OCI-LY1 (cell line): ENCODE measurements at regions not wholly inside any gene's neighbourhood (a gene's known extent, or its start where the extent isn't known, plus 50 kb on each side); places are given as distances from the start of the nearest gene placed in this dataset.

Experiments used
- H2AFZ ChIP-seq: fragments of 200-600 bp; sonication (generic), shearing (Covaris generic); 2 replicates; pipeline ENCODE4 v1.6.0; 2014; ENCODE audit warnings: antibody characterized with exemption, mild to moderate bottlenecking, low read length
- H3F3A ChIP-seq: fragments of 200-600 bp; sonication (generic), shearing (Covaris generic); 2 replicates; pipeline ENCODE4 v1.6.0; 2014; ENCODE audit warnings: mild to moderate bottlenecking, antibody characterized with exemption, low read length, moderate library complexity; ENCODE audit not compliant: insufficient read depth
- H3K27ac ChIP-seq: fragments of 200-600 bp; sonication (generic); 2 replicates; pipeline ENCODE4 v1.5.1; 2014; ENCODE audit warnings: low read length, mixed run types, mild to moderate bottlenecking, low read depth; ENCODE audit not compliant: poor library complexity, severe bottlenecking
- H3K27me3 ChIP-seq: fragments of 200-600 bp; sonication (generic); 2 replicates; pipeline ENCODE4 v1.6.0; 2014; ENCODE audit warnings: antibody characterized with exemption, mild to moderate bottlenecking, low read length, moderate library complexity; ENCODE audit not compliant: insufficient read depth
- H3K36me3 ChIP-seq: fragments of 200-600 bp; sonication (generic); 2 replicates; pipeline ENCODE4 v1.6.1; 2014; ENCODE audit warnings: mild to moderate bottlenecking, antibody characterized with exemption, low read length, moderate library complexity, mixed read lengths; ENCODE audit not compliant: insufficient read depth
- H3K4me1 ChIP-seq: fragments of 200-600 bp; sonication (generic); 2 replicates; pipeline ENCODE4 v1.5.1; 2014; ENCODE audit warnings: mild to moderate bottlenecking, low read length, moderate library complexity; ENCODE audit not compliant: insufficient read depth, severe bottlenecking
- H3K4me2 ChIP-seq: fragments of 200-600 bp; sonication (generic), shearing (Covaris generic); 2 replicates; pipeline ENCODE4 v1.6.1; 2014; ENCODE audit warnings: low read length
- H3K4me3 ChIP-seq: fragments of 200-600 bp; sonication (generic); 2 replicates; pipeline ENCODE4 v1.5.1; 2014; ENCODE audit warnings: low read length, low read depth, mild to moderate bottlenecking, mixed read lengths; ENCODE audit not compliant: poor library complexity, severe bottlenecking
- H3K79me2 ChIP-seq: fragments of 200-600 bp; shearing (Covaris generic); 2 replicates; pipeline ENCODE4 v1.6.1; 2016; ENCODE audit warnings: mixed run types, low read length, mixed read lengths; ENCODE audit not compliant: insufficient read depth
- H3K9ac ChIP-seq: fragments of 200-600 bp; sonication (generic), shearing (Covaris generic); 2 replicates; pipeline ENCODE4 v1.6.1; 2014; ENCODE audit warnings: mild to moderate bottlenecking, low read length, mixed read lengths
- H3K9me2 ChIP-seq: fragments of 200-600 bp; sonication (generic), shearing (Covaris generic); 2 replicates; pipeline ENCODE4 v1.6.1; 2014; ENCODE audit warnings: low read depth, mild to moderate bottlenecking, low read length, mixed read lengths
- H3K9me3 ChIP-seq: fragments of 200-600 bp; shearing (Covaris generic); 2 replicates; pipeline ENCODE4 v1.6.1; 2014; ENCODE audit warnings: low read length, mixed read lengths
- H4K20me1 ChIP-seq: fragments of 200-600 bp; sonication (generic), shearing (Covaris generic); 2 replicates; pipeline ENCODE4 v1.6.0; 2016; ENCODE audit warnings: mild to moderate bottlenecking, low read length; ENCODE audit not compliant: insufficient read depth
- EZH2 ChIP-seq: fragments of 200-600 bp; sonication (generic), shearing (Covaris generic); IDR thresholded peaks from 2 replicates; pipeline ENCODE4 v1.8.0; 2017; ENCODE audit warnings: borderline replicate concordance, mixed run types, mild to moderate bottlenecking, antibody characterized with exemption, low read length, moderate library complexity, mixed read lengths
- TF ChIP-seq, protein P1 (sequence below): fragments of 200-600 bp; sonication (generic), shearing (Covaris generic); IDR thresholded peaks from 2 replicates; pipeline ENCODE4 v1.5.1; 2017; ENCODE audit warnings: mild to moderate bottlenecking, antibody characterized with exemption, low read length, moderate library complexity, mixed read lengths

DNA sequence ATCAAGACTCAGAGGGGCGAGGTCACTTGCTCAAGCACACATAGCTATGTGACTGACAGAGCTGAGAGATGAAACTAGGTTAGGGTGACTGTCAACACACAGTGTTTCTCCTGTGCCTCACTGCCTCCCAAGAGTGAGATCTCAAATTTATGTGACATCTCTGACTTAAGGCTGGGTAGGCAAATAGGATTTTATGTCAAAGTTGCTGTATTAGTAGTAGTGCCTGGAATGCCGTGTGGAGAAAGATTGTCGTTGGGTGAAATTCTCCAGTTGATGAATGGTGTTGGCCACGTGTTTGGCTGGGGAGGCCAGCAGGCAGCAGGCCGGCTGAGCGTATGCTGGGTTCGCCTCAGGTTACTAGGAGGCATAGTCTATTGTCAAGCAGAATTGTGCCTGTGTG lies 148.3 kb upstream of the BMPER start:
- no peak overlapping the region for H3K27ac ChIP-seq
- H4K20me1 ChIP-seq: no peaks in the 10 kb centered on the region
- H3F3A ChIP-seq: no peaks in the 10 kb centered on the region
- H3K4me1 ChIP-seq: no peaks in the 10 kb centered on the region
- no peak overlapping the region for H3K4me2 ChIP-seq
- H2AFZ ChIP-seq: no peak overlapping the region
- H3K27me3 ChIP-seq: no peaks in the 10 kb centered on the region
- TF ChIP-seq, protein P1, sequence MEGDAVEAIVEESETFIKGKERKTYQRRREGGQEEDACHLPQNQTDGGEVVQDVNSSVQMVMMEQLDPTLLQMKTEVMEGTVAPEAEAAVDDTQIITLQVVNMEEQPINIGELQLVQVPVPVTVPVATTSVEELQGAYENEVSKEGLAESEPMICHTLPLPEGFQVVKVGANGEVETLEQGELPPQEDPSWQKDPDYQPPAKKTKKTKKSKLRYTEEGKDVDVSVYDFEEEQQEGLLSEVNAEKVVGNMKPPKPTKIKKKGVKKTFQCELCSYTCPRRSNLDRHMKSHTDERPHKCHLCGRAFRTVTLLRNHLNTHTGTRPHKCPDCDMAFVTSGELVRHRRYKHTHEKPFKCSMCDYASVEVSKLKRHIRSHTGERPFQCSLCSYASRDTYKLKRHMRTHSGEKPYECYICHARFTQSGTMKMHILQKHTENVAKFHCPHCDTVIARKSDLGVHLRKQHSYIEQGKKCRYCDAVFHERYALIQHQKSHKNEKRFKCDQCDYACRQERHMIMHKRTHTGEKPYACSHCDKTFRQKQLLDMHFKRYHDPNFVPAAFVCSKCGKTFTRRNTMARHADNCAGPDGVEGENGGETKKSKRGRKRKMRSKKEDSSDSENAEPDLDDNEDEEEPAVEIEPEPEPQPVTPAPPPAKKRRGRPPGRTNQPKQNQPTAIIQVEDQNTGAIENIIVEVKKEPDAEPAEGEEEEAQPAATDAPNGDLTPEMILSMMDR: no peak
- TF ChIP-seq EZH2: no peak
- H3K79me2 ChIP-seq: no peaks in the 10 kb centered on the region
- no peaks in the 10 kb centered on the region for H3K9me3 ChIP-seq
- no peak overlapping the region for H3K4me3 ChIP-seq
- H3K36me3 ChIP-seq: no peaks in the 10 kb centered on the region
- H3K9ac ChIP-seq: no peak overlapping the region
- no peaks in the 10 kb centered on the region for H3K9me2 ChIP-seq

GRCh38 chr7:33757563-33758165 lies 147.7 kb upstream of the BMPER start:
- H2AFZ ChIP-seq: no peak overlapping the region
- no peak overlapping the region for H3K9ac ChIP-seq
- no peak overlapping the region for H3K27ac ChIP-seq
- H3K4me3 ChIP-seq: no peak overlapping the region
- no peaks in the 10 kb centered on the region for H3K27me3 ChIP-seq
- H3F3A ChIP-seq: no peaks in the 10 kb centered on the region
- H3K79me2 ChIP-seq: no peaks in the 10 kb centered on the region
- H3K4me1 ChIP-seq: no peaks in the 10 kb centered on the region
- H3K9me3 ChIP-seq: no peaks in the 10 kb centered on the region
- TF ChIP-seq, protein P1: peak; percentile 67
- TF ChIP-seq EZH2: no peak
- H3K36me3 ChIP-seq: no peaks in the 10 kb centered on the region
- no peaks in the 10 kb centered on the region for H4K20me1 ChIP-seq
- no peak overlapping the region for H3K4me2 ChIP-seq
- H3K9me2 ChIP-seq: no peaks in the 10 kb centered on the region

DNA sequence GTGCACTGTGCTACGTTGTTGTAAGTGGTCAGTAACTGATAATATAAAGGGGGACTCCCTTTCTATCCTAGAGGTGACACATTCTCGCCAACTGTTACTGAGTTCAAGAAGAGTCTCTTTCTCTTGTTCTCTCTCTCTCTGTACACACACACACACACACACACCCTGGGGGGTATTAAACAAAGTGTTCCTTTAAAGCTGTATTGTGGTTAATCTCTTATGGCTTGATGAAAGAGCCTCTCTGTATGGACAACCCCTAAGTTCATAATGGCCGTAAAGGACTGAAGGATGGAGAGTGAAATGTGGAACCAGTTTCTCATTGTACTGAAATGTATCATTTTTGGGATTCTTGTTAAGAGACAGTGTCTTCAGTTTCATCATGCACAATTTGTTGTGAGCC lies 145.2 kb upstream of the BMPER start:
- no peak overlapping the region for H3K9ac ChIP-seq
- H3K4me2 ChIP-seq: no peak overlapping the region
- H3K79me2 ChIP-seq: no peaks in the 10 kb centered on the region
- H3K4me1 ChIP-seq: no peaks in the 10 kb centered on the region
- no peaks in the 10 kb centered on the region for H4K20me1 ChIP-seq
- H3K9me2 ChIP-seq: no peaks in the 10 kb centered on the region
- H3K9me3 ChIP-seq: no peaks in the 10 kb centered on the region
- H3K4me3 ChIP-seq: no peak overlapping the region
- no peak overlapping the region for H2AFZ ChIP-seq
- no peak overlapping the region for H3K27ac ChIP-seq
- no peaks in the 10 kb centered on the region for H3F3A ChIP-seq
- H3K36me3 ChIP-seq: no peaks in the 10 kb centered on the region
- H3K27me3 ChIP-seq: no peaks in the 10 kb centered on the region
- no peak for TF ChIP-seq EZH2
- TF ChIP-seq, protein P1: no peak
